ENCODE measurements at regions not wholly inside any gene's neighbourhood (a gene's known extent, or its start where the extent isn't known, plus 50 kb on each side); places are given as distances from the start of the nearest gene placed in this dataset.

GRCh38 chr7:45359776-45360175, 202.2 kb downstream of the RAMP3 start:
- no peak for DNase-seq

DNA sequence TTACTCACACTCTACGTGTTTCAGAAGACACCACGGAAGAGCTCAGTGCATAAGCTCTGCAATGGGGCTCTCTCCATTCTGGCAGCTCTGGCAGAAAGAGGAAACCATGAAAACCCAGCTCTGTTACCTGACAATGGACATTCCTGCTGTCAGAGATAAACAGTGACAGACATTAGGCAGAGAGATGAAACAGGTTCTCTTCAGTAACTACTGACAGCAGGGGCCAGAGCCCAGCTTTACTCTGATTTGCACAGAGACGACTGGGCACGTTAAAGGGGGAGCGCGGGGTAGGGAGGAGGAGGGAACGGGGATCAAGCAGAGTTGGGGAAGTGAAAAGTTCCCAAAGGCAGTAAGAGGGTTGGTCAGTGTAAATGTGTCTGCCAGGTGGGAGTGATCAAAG, 206.1 kb downstream of the RAMP3 start:
- no peak for DNase-seq

- no peak for DNase-seq
Observed at GRCh38 chr7:45365341-45365740, 207.8 kb downstream of the RAMP3 start.

DNA sequence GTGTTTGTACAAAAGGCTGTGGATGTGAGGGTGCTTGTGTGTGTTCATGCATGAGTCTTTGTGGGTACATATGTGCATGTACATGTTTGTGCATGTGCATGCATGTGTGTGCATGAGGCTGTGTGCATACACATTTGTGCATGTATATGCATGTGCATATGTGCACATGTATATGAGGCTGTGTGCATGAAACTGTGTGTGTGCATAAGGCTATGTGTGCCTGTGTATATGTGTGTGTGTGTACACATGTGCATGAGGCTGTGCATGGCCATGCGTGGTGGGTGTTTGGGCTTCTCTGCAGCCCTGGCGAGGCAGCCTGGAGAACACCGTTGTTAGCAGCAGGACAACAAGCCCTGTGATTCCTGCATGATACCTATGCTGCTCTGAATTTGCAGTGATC, 207.7 kb upstream of the ADCY1 start:
- DNase-seq = no peak

- no peak for DNase-seq
Observed at GRCh38 chr7:45367026-45367425, 207.1 kb upstream of the ADCY1 start.

DNA sequence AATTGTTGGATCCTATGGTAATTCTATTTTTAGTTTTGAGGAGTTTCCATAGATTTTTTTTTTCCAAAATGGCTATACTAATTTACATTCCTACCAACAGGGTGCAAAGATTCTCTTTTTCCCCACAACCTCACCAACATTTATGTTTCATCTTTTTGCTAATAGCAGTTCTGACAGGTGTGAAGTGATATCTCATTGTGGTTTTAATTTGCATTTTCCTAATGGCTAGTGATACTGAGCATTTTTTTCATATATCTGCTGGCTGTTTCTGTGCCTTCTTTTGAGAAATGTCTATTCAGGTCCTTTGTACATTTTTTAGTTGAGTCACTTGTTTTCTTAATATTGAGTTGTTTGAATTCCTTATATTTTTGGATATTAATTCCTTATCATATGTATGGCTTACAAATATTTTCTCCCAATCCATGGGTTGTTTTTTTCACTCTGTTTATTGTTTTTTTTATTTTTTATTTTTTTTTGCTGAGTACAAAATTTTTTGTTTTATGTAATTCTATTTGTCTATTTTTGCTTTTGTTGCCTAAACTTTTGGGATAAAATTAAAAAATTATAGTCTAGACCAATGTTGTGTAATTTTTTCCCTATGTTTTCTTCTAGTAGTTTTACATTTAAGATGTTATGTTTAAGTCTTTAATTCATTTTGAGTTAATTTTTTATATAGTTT, 205.9 kb upstream of the ADCY1 start:
- no peak for DNase-seq

- DNase-seq = no peak
Observed at GRCh38 chr7:45384499-45384898, 189.7 kb upstream of the ADCY1 start.

GRCh38 chr7:45387837-45388236, 186.3 kb upstream of the ADCY1 start:
- DNase-seq = no peak

GRCh38 chr7:45389073-45389872, 184.9 kb upstream of the ADCY1 start:
- no peak for DNase-seq

- no peak for DNase-seq
Observed at GRCh38 chr7:45390180-45390579, 184.0 kb upstream of the ADCY1 start.

DNA sequence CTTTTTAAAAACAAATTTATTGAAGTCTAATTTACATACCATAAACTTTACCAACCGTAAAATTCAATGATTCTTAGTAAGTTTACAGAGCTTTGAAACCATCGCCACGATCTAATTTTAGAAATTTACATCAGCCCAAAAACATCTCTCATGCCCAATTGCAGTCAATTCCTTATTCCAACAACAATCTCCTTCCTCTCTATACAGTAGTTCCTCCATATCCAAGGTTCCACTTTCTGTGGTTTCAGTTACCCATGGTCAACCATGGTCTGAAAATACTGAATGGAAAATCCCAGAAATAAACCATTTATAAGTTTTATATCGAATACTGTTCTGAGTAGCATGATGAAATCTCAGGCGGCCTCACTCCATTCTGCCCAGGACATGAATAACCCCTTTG, 183.4 kb upstream of the ADCY1 start:
- DNase-seq = no peak

DNA sequence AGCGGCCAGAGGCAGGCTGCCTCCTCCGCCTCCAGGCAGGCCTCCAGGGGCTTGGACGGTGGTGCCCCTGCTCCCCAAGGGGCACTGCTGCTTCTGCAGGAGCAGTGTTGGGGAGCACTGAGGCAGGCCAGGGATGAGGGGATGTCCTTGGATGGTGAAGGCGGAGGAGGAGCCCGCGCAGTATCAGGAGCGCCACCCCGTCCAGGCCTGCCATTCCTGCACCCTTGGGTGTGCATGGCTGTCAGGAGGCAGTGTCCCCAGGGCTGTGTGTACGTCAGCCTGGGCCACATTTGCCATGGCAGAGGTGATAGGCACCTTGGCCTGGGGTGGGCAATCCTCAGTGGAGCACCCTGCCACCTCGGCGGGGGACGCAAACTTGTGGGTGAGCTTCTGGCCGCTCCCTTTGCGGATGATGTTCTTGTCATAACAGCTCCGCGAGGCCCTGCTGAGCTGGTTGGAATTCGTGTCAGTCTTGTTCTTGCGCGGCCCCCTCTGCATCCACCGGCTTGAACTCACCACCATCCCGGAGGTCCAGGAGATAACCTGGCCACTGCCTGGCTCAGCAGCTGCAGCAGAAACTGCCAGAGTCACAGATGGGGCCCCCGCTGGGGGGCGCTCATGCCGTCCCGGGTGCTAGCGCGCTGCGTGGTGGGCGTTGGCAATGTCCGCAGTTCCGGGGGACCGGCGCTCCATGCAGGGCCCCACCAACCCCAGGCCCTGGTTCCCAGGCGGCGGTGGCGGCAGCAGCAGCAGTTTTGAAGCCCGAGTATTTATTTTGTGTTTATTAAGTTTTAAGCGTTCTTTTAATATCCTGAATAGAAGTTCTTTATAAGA, 182.3 kb upstream of the ADCY1 start:
- DNase-seq = no peak

GRCh38 chr7:45394117-45394708, 180.0 kb upstream of the ADCY1 start:
- no peak for DNase-seq

DNA sequence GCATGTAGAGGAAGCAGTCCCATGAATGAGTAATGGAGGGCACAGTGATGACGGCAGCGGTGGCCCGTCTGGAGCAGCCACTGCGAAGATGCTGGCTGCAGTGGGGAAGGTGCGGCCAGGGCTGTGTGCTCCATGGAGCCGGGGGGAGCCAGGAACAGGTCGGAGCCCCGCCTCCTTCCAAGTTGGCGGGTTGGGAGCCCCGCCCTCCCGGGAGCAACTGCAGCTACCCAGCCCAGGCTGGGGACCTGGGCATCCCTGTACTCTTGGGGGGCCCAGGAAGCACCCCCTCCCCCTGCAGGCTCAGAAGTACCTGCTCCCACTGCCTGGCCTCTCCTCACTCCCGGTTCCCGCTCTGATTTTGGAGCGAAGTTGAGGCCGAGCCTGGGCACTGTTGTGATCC, 175.1 kb upstream of the ADCY1 start:
- DNase-seq = no peak

DNA sequence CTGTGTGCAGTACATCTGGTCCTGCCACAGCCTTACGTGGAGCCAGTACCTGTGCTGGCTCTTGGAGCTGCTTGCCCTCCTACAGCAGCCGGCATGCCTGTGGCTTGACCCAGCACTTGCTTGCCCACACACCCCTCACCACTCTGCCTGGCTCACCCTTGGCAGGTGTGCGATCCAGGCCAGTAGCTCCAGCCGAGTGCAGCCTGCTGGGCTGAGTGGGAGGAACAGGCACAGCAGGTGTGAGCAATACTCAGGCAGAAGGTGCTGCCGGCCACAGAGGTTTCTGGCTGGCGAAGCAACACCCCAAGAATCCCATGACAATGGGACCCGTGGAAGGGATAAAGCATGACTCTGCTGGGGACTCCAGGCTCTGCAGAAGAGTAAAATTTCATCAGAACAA, 173.5 kb upstream of the ADCY1 start:
- no peak for DNase-seq

DNA sequence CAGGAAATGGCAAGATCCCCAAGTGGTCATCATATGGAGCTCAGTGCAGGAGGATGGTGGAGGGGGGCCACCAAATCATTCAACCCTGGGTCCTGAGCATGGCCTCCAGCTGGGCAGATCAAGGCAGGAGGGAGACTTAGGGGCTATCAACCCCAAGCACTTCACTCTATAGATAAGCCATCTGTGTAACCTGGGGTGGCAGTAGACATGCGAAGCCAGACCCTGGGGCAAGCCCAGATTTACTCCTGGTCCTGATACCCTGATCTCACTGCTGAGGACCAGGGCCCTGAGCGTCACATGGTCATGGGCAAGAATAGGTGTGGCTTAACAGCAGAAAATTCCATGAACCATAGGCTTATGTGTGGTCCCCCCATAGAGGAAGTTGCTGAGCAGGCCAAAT, 173.0 kb upstream of the ADCY1 start:
- no peak for DNase-seq

DNA sequence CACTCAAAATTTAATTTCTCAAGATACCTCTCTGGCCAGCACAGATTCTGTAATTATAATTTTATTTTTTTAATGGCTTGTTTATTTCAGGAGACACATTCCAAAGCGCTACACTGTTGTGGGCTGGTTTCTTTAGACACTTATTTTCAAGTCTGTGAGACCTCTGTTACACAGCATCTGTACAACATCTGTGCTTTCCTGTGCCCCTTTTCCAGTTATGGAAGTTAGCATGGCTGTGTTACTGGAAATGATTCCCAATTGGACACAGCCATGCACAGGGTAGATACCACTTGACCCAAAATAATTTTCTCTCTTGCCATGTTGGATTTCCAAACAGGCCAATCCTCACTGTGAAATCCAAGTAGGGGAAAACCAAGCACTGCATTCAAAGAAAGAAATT, 172.3 kb upstream of the ADCY1 start:
- no peak for DNase-seq

DNA sequence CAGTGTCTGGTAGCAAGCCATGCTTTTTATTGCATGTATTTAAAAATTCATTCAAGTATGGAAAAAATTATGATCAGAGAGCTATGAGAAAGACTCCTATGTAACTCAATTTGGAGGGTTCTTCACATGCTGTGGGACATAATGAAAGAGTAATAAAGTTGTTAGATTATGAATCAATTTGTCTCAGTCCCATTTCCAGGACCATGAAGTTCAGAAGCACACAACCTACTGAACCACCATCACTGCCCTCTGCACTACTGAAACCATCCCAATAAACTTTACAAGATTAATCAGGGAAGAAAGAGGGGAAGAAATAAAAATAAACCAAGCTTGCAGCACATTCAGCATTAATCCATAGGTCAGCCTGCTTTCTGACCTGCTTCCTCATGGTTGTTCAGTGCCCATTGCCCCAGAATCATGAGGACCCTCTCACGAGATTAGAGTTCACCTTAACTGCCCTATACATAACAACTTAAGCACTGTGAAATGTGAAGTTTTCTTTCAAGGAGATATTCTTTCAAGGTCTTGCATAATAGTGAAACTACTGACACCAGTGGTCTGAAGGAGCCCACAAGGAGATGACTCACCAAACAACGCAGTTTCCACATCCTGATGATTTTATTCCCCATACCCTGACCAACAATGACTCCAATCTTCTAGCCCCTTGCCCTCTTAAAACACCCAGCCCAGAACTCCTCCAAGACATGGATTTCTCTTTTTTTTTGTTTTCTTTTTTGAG, 171.5 kb upstream of the ADCY1 start:
- DNase-seq = no peak

- no peak for DNase-seq
Observed at GRCh38 chr7:45404622-45405021, 169.5 kb upstream of the ADCY1 start.

GRCh38 chr7:45407730-45408408, 166.3 kb upstream of the ADCY1 start:
- DNase-seq = no peak

DNA sequence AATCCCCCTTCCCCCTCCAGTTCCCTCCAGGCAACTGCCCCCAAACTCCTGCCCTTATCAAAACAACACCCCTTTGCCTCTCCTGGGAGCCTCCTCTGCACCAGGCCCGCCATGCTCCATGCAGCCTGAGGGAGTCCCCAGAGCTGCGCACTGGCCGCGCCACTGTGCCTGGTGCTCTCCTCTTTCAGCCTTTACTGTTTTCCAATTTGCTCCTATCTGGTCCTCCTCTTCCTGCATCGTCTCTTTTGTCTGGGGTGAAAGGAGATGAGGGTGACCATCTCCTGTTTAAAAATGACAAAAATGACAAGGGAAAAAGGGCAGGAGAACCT, 165.8 kb upstream of the ADCY1 start:
- DNase-seq = no peak

GRCh38 chr7:45410893-45411292, 163.3 kb upstream of the ADCY1 start:
- DNase-seq = no peak

Data from stimulated activated CD4-positive, alpha-beta T cell treated with anti-CD3 and anti-CD28 coated beads, Interleukin-1b, Interleukin-23, amount 100 ng/mL, for 48 hours (primary cell).